ENCODE measurements at regions not wholly inside any gene's neighbourhood (a gene's known extent, or its start where the extent isn't known, plus 50 kb on each side); places are given as distances from the start of the nearest gene placed in this dataset.

DNA sequence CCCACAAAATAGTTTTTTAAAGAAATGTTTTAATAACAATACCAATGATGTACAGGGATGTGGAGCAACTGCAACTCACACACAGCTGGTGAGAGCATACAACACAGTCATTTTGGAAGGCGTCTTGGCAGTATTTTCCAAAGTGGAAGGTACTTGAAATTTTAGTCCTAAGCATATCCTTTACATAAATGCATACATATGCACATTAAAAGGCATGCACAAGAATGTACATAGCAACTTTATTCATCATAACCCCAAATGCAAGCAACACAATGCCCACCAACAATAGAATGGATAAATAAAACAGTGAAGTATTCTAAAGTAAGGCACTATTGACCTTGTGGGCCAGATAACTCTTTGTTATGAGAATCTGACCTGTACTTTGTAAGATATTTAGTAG lies 310.1 kb upstream of the ADGRL2 start:
- H3K9me3 ChIP-seq (ENCODE audit: low read length): no peaks in the 10 kb centered on the region
- H3K4me1 ChIP-seq (ENCODE audit: insufficient read depth, low read length, poor library complexity, severe bottlenecking): no peaks in the 10 kb centered on the region
- no peaks in the 10 kb centered on the region for H3K79me2 ChIP-seq (ENCODE audit: insufficient read depth, low read depth, low read length)
- DNase-seq (ENCODE audit: low spot score): no peak
- POLR2A ChIA-PET: interaction anchor here (0.8 kb wide), 1 partner anchor 391 kb away, joined by 3 read pairs; no protein-coding TSS in a partner anchor
- CTCF ChIA-PET (ENCODE audit: unreplicated experiment): no interaction called here
- intact Hi-C loops (cut with micrococcal nuclease; ENCODE audit: unreplicated experiment): no loop called here
- no peak for TF ChIP-seq EZH2phosphoT487 (IDR thresholded peaks at IDR 0.05; ENCODE audit: borderline replicate concordance, low read depth, low read length)
- TF ChIP-seq, protein P1, sequence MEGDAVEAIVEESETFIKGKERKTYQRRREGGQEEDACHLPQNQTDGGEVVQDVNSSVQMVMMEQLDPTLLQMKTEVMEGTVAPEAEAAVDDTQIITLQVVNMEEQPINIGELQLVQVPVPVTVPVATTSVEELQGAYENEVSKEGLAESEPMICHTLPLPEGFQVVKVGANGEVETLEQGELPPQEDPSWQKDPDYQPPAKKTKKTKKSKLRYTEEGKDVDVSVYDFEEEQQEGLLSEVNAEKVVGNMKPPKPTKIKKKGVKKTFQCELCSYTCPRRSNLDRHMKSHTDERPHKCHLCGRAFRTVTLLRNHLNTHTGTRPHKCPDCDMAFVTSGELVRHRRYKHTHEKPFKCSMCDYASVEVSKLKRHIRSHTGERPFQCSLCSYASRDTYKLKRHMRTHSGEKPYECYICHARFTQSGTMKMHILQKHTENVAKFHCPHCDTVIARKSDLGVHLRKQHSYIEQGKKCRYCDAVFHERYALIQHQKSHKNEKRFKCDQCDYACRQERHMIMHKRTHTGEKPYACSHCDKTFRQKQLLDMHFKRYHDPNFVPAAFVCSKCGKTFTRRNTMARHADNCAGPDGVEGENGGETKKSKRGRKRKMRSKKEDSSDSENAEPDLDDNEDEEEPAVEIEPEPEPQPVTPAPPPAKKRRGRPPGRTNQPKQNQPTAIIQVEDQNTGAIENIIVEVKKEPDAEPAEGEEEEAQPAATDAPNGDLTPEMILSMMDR (conservative IDR thresholded peaks at IDR 0.05; ENCODE audit: low read length): no peak
- BruUV-seq (replicated peaks): no TSS peak
- no peaks in the 10 kb centered on the region for H4K20me1 ChIP-seq (ENCODE audit: insufficient read depth, low read length)
- no peak overlapping the region for H3K27ac ChIP-seq (ENCODE audit: low read depth, low read length, poor library complexity, severe bottlenecking)
- H3K9me2 ChIP-seq (ENCODE audit: insufficient read depth, low read length): no peaks in the 10 kb centered on the region
- H3K4me3 ChIP-seq (ENCODE audit: low read depth, low read length, poor library complexity, severe bottlenecking): no peak overlapping the region
- no peaks in the 10 kb centered on the region for H3K36me3 ChIP-seq (ENCODE audit: insufficient read depth, low read length)
- H3K4me2 ChIP-seq (ENCODE audit: low read length): no peak overlapping the region
- H2AFZ ChIP-seq (ENCODE audit: low read length): no peak overlapping the region

DNA sequence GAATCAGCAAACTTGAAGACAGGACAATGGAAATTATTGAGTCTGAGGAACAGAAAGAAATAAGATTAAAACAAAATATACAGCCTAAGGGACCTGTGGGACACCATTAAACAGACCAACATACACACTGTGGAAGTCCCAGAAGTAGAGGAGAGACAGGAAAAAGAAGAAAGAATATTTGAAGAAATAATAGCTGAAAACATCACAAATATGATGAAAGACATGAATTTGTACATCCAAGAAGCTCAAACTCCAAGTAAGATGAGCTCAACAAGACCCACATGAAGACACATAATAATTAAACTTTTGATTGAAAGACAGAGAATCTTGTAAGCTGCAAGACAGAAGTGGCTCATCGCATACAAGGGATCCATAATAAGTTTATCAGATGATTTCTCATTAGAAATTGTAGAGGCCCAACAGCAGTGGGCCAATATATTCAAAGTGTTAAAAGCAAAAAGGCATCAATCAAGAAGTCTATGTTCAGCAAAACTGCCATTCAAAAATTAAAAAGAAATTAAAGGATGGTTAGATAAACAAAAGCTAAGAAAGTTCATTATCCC lies 311.3 kb upstream of the ADGRL2 start:
- Histone ChIP-seq H2AFZ (ENCODE audit: low read length) (no peak overlapping the region), H4K20me1 (ENCODE audit: insufficient read depth, low read length) (no peaks in the 10 kb centered on the region), H3K4me2 (ENCODE audit: low read length) (no peak overlapping the region), H3K9me2 (ENCODE audit: insufficient read depth, low read length) (no peaks in the 10 kb centered on the region), H3K79me2 (ENCODE audit: insufficient read depth, low read depth, low read length) (no peaks in the 10 kb centered on the region), H3K9me3 (ENCODE audit: low read length) (no peaks in the 10 kb centered on the region), H3K27ac (ENCODE audit: low read depth, low read length, poor library complexity, severe bottlenecking) (no peak overlapping the region), H3K4me1 (ENCODE audit: insufficient read depth, low read length, poor library complexity, severe bottlenecking) (no peaks in the 10 kb centered on the region), H3K36me3 (ENCODE audit: insufficient read depth, low read length) (no peaks in the 10 kb centered on the region), H3K4me3 (ENCODE audit: low read depth, low read length, poor library complexity, severe bottlenecking) (no peak overlapping the region)
- intact Hi-C loops (cut with micrococcal nuclease; ENCODE audit: unreplicated experiment): no loop called here
- BruUV-seq (replicated peaks): no TSS peak
- DNase-seq (ENCODE audit: low spot score): no peak
- POLR2A ChIA-PET: interaction anchor here (0.9 to 1.0 kb wide), 2 partner anchors 27 to 461 kb away, joined by 3 to 4 read pairs; no protein-coding TSS in a partner anchor
- CTCF ChIA-PET (ENCODE audit: unreplicated experiment): no interaction called here
- no peak for TF ChIP-seq EZH2phosphoT487 (IDR thresholded peaks at IDR 0.05; ENCODE audit: borderline replicate concordance, low read depth, low read length)
- TF ChIP-seq, protein P1 (conservative IDR thresholded peaks at IDR 0.05; ENCODE audit: low read length): no peak

DNA sequence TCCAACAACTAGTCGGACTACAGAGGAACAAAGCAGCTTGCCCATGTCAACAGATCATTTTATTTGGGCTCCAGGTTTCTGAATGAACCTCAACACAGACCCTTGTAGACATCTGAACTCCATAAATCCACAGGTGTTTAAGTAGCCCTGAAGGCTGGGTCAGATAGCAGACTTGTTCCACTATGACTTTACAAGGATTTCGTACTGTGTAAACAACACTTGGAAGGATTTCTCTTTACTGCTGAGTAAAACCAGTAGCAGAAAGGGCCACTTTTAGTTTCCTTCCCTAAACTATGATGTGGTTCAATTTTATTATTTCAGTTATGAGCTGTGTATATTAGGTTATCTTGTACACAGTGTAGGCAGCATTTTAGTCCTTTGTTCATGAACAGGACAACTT lies 316.4 kb upstream of the ADGRL2 start:
- no peak overlapping the region for H3K4me3 ChIP-seq (ENCODE audit: low read depth, low read length, poor library complexity, severe bottlenecking)
- H3K27ac ChIP-seq (ENCODE audit: low read depth, low read length, poor library complexity, severe bottlenecking): no peak overlapping the region
- H3K79me2 ChIP-seq (ENCODE audit: insufficient read depth, low read depth, low read length): no peaks in the 10 kb centered on the region
- H2AFZ ChIP-seq (ENCODE audit: low read length): no peak overlapping the region
- H4K20me1 ChIP-seq (ENCODE audit: insufficient read depth, low read length): no peaks in the 10 kb centered on the region; the same call in 1 of the 2 replicates
- CTCF ChIA-PET (ENCODE audit: unreplicated experiment): no interaction called here
- H3K4me1 ChIP-seq (ENCODE audit: insufficient read depth, low read length, poor library complexity, severe bottlenecking): no peaks in the 10 kb centered on the region
- H3K36me3 ChIP-seq (ENCODE audit: insufficient read depth, low read length): no peaks in the 10 kb centered on the region
- POLR2A ChIA-PET: no interaction called here
- TF ChIP-seq, protein P1 (conservative IDR thresholded peaks at IDR 0.05; ENCODE audit: low read length): no peak
- TF ChIP-seq EZH2phosphoT487 (IDR thresholded peaks at IDR 0.05; ENCODE audit: borderline replicate concordance, low read depth, low read length): no peak
- no peaks in the 10 kb centered on the region for H3K9me2 ChIP-seq (ENCODE audit: insufficient read depth, low read length)
- no TSS peak for BruUV-seq (replicated peaks)
- intact Hi-C loops (cut with micrococcal nuclease; ENCODE audit: unreplicated experiment): no loop called here
- no peak for DNase-seq (ENCODE audit: low spot score)
- H3K9me3 ChIP-seq (ENCODE audit: low read length): no peaks in the 10 kb centered on the region
- no peak overlapping the region for H3K4me2 ChIP-seq (ENCODE audit: low read length)
